ENCODE measurements at regions not wholly inside any gene's neighbourhood (a gene's known extent, or its start where the extent isn't known, plus 50 kb on each side); places are given as distances from the start of the nearest gene placed in this dataset.

- Histone ChIP-seq H2BK20ac (ENCODE audit: low read length) (no peak overlapping the region), H3K23me2 (ENCODE audit: low read depth, low read length) (no peaks in the 10 kb centered on the region; the same call in 1 of the 2 replicates), H3K36me3 (ENCODE audit: control insufficient read depth in 2 of 4, insufficient read depth in 4 of 4, low read length in 3 of 4) (no peaks in the 10 kb centered on the region), H3K4me1 (replicated peaks in 1 of 4; ENCODE audit: control insufficient read depth in 3 of 4, insufficient read depth in 4 of 4, low read length in 3 of 4) (peaks cover 0 to 3% (median 1%) of the 10 kb centered on the region in 4 experiments; a peak in 2 of 7 replicates), H3K9ac (replicated peaks in 1 of 4; ENCODE audit: extremely low read depth in 1 of 4, low read depth in 3 of 4, low read length in 3 of 4) (no peak overlapping the region), H3K27ac (ENCODE audit: low read depth, low read length) (no peak overlapping the region), H3K79me2 (ENCODE audit: control insufficient read depth in 1 of 2, insufficient read depth in 2 of 2, low read length in 2 of 2) (no peaks in the 10 kb centered on the region), H3K9me3 (ENCODE audit: insufficient read depth in 2 of 2, low read depth in 1 of 2, low read length in 1 of 2) (no peaks in the 10 kb centered on the region), H3K79me1 (ENCODE audit: low read depth, low read length) (no peaks in the 10 kb centered on the region), H4K20me1 (replicated peaks in 1 of 2; ENCODE audit: control insufficient read depth in 1 of 2, insufficient read depth in 2 of 2, low read length in 2 of 2) (no peaks in the 10 kb centered on the region), H3K27me3 (replicated peaks in 1 of 4; ENCODE audit: control insufficient read depth in 3 of 4, extremely low read depth in 1 of 4, insufficient read depth in 3 of 4, low read length in 3 of 4) (no peaks in the 10 kb centered on the region), H3K14ac (ENCODE audit: insufficient read length) (no peak overlapping the region), H2AK5ac (ENCODE audit: low read depth, low read length) (no peak overlapping the region), H4K5ac (ENCODE audit: insufficient read length, low read depth, low read length) (no peak overlapping the region), H2BK5ac (ENCODE audit: low read depth, low read length) (no peak overlapping the region), H2BK12ac (ENCODE audit: low read depth, low read length) (no peak overlapping the region), H3K23ac (ENCODE audit: insufficient read length) (no peak overlapping the region), H3K56ac (replicated peaks; ENCODE audit: insufficient read length, low read depth, low read length) (no peak overlapping the region), H2AFZ (ENCODE audit: low read length) (no peak overlapping the region), H2BK120ac (replicated peaks; ENCODE audit: low read depth, low read length) (no peak overlapping the region), H3K18ac (ENCODE audit: extremely low read depth, low read length) (no peak overlapping the region), H4K91ac (replicated peaks; ENCODE audit: insufficient read length, low read length) (no peak overlapping the region), H2BK15ac (ENCODE audit: low read length) (no peak overlapping the region), H3K4me2 (ENCODE audit: insufficient read depth in 1 of 2, low read depth in 2 of 2, low read length in 2 of 2) (no peak overlapping the region), H3K4ac (replicated peaks; ENCODE audit: insufficient read length, low read depth, low read length) (no peak overlapping the region), H3K4me3 (ENCODE audit: extremely low read depth in 1 of 4, insufficient read depth in 2 of 4, low read depth in 3 of 4, low read length in 4 of 4) (no peak overlapping the region), H4K8ac (ENCODE audit: extremely low read depth, insufficient read depth, low read length) (no peak overlapping the region)
- WGBS, 2 experiments (ENCODE audit: extremely low coverage in 1 of 2, insufficient coverage in 1 of 2, insufficient read length in 1 of 2, insufficient replicate concordance in 2 of 2, low coverage in 1 of 2, low lambda C conversion rate in 2 of 2, missing lambda C conversion rate in 1 of 2) = 88% methylated on average over 8 of the region's 8 CpGs; no CpG with 5 or more reads in 1 of the 2 experiments
- ChIA-PET CTCF (ENCODE audit: partially characterized antibody) (no interaction called here), POLR2A (ENCODE audit: partially characterized antibody) (no interaction called here)
- FAIRE-seq (no peak), DNase-seq (ENCODE audit: low read depth in 1 of 2, low spot score in 2 of 2) (no peak)
- TF ChIP-seq POLR2AphosphoS5 (IDR thresholded peaks at IDR 0.05; ENCODE audit: low read depth, low read length) (no peak), SIN3A (conservative IDR thresholded peaks at IDR 0.05 in 1 of 2, IDR thresholded peaks at IDR 0.05 in 1 of 2; ENCODE audit: low read depth in 1 of 2, low read length in 2 of 2) (no peak), JUN (IDR thresholded peaks at IDR 0.05; ENCODE audit: low read depth, low read length) (no peak), YY1 (IDR thresholded peaks at IDR 0.05; ENCODE audit: low read depth, low read length) (no peak), RFX5 (IDR thresholded peaks at IDR 0.05; ENCODE audit: borderline replicate concordance, low read depth, low read length) (no peak), SIRT6 (IDR thresholded peaks at IDR 0.05; ENCODE audit: low read length) (no peak), RBBP5 (IDR thresholded peaks at IDR 0.05; ENCODE audit: borderline replicate concordance, low read depth, low read length) (no peak), CHD1 (IDR thresholded peaks at IDR 0.05; ENCODE audit: low read depth, low read length) (no peak), GABPA (IDR thresholded peaks at IDR 0.05; ENCODE audit: borderline replicate concordance, insufficient read depth, low read length) (no peak), MAFK (IDR thresholded peaks at IDR 0.05; ENCODE audit: low read depth, low read length) (no peak)
- TF ChIP-seq, protein P1, sequence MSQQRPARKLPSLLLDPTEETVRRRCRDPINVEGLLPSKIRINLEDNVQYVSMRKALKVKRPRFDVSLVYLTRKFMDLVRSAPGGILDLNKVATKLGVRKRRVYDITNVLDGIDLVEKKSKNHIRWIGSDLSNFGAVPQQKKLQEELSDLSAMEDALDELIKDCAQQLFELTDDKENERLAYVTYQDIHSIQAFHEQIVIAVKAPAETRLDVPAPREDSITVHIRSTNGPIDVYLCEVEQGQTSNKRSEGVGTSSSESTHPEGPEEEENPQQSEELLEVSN (IDR thresholded peaks at IDR 0.05) = no peak
- TF ChIP-seq, protein P2, sequence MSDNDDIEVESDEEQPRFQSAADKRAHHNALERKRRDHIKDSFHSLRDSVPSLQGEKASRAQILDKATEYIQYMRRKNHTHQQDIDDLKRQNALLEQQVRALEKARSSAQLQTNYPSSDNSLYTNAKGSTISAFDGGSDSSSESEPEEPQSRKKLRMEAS (IDR thresholded peaks at IDR 0.05) = no peak
- TF ChIP-seq, protein P3, sequence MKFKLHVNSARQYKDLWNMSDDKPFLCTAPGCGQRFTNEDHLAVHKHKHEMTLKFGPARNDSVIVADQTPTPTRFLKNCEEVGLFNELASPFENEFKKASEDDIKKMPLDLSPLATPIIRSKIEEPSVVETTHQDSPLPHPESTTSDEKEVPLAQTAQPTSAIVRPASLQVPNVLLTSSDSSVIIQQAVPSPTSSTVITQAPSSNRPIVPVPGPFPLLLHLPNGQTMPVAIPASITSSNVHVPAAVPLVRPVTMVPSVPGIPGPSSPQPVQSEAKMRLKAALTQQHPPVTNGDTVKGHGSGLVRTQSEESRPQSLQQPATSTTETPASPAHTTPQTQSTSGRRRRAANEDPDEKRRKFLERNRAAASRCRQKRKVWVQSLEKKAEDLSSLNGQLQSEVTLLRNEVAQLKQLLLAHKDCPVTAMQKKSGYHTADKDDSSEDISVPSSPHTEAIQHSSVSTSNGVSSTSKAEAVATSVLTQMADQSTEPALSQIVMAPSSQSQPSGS (IDR thresholded peaks at IDR 0.05; ENCODE audit: low read length) = no peak
Observed at GRCh38 chr10:7482992-7483391, 72.2 kb upstream of the SFMBT2 start.

Measured in H1 (cell line).